GOT3 (cell line): ENCODE measurements at regions not wholly inside any gene's neighbourhood (a gene's known extent, or its start where the extent isn't known, plus 50 kb on each side); places are given as distances from the start of the nearest gene placed in this dataset.

Source experiments
- DNase-seq: peaks from one replicate; lab custom pipeline; 2025; ENCODE audit warnings: mixed read lengths; lab: John Stamatoyannopoulos, UW

DNA sequence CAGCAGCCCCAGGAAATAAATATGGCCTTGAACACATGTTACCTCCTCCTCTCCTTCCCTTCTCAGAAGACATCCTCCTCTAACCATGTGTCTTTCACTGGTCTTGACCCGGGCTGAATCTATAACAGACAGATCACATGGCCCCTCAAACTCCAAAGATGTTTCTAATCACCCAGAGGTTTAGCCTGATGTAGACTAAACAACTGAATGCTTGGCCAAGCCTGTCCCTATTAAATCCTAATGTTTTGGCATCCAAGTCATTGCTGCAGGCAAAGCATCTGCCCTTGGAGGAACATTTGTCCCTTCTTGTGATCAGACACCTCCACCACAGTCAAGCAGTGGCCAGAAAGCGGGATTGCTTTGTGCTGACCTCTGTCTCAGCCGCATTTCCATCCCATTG, 65.5 kb downstream of the ANKRD60 start:
- DNase-seq: no peak

DNA sequence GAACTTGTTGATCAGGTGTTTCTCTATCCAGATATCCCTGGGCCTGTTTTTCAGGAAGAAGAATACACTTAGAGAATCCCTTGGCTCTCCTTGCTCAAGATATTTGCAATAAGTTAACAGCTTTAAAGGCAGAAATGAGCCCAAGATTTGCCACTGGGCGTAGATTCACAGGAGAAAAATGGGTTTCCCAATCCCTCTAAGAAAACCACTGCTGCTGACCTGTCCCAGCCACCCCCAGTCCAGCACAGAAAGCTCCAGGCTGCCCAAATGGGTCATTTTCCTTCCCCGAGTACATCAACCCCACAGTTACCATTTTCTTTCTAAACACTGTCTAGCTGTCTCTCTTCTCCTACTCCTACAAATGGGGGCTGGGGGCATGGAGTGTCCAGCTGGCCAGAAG, 67.3 kb downstream of the ANKRD60 start:
- no peak for DNase-seq

DNA sequence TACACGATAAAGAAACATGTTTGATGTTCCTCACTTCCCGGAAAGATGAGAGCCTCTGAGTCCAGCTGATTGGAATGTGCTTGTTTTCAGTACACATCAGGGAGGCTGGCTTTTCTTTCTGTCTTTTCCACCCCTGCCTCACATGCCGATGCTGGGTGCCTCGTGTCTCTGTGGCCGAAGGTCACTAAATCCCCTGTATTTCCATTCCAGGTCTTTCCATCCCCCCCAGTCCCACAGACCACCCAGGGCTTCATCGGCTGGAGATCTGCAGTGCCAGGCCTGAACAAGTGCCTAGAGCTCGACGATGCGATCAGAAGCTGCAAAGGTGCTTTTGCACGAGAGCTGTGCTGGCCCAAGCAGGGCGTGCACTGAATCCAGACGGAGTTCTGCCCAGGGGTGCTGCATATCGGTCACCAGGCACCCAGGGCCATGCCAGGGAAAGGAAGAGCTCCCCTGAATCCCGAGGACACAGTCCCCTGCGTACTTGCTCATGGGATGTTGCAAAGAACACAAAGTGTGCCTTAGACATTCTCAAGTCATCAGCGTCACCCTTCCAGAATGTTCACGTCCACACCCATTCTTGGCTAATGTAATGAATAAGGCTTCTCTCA, 67.9 kb downstream of the ANKRD60 start:
- no peak for DNase-seq

DNA sequence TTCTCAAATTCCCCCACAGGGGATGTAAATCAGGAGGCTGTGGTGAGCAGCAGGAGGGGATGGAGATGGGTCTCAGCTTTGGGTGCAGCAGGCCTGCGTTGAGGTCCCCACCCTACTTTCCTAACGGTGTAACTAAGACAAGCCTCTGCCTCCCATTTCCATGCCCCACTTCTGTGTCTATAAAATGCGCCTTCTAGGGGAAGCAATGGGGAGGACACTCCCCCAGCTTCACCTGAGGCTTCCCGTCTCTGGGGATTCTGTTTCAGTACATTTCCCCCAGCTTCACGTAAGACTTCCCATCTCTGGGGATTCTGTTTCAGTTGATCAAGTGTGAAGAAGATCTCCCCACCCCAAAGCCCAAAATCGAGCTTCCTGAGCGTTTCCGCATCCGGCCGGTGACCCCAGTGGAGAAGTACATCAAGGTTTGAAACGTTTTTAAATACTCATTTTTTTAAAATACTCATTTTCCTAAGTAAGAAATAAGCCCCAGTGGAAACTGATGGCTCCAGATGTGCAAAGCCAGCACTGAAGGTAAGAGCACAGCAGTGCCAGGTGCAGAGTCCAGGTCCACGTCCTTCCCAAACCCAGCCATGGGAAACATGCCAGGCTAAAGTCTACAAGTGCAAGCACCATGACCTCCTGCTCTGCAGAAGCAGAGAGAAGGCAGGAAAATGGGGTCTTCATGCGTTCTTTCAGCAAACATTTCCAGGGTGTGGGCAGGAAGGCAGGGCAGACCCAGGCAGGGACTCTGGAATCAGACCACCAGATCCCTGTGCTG, 73.1 kb downstream of the ANKRD60 start:
- DNase-seq: no peak

DNA sequence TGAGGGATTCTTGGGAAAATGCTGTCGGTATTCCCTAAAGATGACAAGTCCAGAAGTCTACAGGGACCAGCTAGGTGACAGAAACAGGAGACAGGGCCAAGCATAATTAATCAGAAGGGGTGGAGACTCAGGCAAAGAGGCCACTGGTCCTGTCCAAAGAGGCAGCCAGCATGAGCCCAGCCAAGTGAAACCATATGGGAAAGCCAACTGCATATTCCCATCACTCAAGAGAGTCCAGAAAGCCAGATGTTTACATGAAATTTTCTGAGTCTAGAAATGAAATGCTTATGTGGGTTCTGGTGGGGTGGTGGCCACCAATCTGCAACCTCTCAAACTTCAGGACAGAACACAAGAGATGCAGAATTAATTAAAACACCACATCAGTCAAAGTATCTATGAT, 74.3 kb downstream of the ANKRD60 start:
- no peak for DNase-seq

DNA sequence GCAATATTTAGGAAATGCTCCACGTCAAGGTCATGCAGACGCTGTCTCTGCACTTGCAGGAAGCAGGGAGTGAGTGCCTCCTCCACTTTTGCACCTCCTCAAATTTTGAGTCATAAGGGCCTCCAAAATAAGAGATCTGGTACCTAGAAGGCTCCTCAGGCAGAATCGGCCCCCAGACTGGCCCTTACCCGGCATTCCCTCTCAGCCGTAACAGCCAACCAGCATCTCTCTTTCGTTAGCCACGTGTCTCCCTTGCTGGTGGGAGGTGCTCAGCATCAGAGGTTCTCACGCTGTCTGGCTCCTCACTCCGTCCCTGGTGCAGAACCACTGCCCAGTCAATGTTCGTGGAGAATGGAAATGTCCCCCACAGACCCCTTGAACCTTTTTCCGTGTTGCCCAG, 75.3 kb downstream of the ANKRD60 start:
- DNase-seq: no peak

DNA sequence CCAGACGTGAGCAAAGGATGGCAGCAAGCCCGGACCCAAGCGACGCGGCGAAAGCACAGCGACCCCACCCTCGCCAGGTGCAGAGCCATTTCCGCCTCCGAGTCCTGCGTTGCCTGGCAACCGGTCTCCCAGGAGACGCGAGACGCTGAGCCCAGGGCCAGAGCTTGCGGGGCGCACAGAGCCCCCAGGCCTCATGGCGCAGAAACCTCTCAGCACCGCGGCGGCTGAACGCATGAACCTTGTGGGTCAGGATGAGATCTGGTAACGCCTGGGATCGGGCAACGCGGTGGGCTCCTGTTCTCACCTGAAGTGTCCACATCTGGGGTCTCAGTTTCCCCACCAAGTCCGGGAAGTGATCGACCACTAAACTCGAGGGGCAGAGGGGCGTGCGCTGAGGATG, 77.7 kb downstream of the ANKRD60 start:
- no peak for DNase-seq

DNA sequence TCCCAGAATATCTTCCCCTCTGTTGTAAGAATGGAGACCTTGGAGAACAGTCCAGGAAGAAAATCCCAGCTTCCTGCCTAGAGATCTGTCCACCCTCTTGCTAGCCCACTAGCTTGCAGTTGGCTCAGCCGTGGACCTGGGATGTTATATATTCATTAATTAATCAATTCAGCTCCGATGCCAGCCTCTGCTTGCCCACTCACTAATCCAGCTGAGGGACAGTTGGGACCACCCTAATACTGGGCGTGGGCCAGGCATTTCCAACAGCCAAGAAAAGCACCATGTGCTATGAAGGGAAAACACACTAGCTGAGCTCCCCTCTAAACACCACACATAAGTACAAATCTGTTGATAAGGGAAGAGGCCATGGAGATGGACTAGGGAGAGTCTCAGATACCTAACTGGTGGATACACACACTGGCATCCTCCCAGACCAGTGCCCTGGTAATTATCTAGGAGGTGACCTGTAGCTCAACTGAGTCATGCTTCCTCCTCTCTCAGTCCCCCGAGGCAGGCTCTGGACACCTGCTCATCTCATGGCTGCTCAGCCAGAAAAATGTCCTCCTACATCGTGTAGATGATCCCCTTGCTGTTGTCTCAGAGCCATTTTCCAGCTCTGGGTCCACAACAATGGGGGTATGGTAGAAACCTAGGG, 78.9 kb downstream of the ANKRD60 start:
- no peak for DNase-seq

DNA sequence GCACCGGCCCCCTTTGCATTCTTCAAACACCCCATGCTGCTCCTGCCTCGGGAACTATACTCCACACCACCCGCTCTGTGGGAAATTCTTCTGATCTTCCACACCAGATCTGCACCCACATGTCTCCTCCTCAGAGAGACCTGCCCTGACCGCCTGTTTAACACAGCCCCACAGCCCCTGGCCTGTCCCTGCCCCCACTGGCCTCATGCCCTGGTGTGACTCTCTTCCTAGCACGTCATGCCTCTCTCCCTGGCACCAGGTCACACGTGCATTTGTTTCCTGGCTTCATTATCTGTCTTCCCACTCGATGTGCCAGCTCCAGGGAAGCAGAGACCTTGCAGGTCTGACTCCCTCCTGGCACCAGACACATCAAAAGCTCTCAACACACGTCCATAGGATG, 79.6 kb downstream of the ANKRD60 start:
- no peak for DNase-seq

DNA sequence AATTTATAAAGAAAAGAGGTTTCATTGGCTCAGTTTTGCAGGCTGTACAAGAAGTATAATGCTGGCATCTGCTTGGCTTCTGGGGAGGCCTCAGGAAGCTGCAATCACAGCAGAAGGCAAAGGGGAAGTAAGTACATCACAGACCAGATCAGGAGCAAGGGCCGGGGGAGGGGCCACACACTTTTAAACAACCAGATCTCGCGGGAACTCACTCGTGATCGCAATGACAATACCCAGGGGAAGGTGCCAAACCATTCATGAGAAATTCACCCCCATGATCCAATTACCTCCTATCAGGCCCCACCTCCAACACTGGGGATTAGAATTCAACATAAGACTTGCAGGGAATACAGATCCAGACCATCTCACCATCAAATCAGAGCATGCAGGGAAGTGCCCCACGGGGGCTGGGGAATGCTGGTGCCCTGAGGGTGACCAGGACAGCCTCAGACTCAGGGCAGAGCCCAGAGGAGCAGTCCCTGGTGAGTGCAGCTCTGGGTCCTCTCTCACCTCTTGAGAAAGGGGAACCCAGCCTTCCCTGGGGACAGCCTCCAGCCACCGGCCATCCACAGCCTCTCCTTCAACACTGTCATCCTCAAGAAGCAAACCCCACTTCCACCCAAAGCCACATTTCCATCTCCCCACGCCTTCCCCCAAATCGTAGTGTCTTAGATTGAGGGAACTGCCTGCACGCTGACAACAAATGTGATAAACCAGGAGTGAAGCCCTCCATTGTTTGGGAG, 80.7 kb downstream of the ANKRD60 start:
- DNase-seq: no peak

DNA sequence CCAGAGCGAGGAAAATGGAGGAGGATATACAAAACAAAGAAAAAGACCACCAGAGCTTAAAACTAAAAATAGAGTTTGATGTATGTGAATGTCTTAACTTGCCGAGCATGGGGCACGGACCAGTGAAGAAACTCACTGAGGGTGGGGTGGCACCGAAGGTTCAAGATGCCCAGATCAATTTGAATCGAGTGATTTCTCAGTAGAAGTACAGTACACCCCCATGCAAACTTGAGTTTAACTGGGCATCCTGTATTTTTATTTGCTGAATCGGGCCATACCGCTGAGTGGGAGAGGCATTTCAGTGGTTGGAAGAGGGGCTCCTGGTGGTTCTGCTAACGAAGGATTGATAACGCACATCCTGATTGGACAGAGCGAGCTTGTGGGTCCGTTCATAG, 81.7 kb downstream of the ANKRD60 start:
- no peak for DNase-seq

DNA sequence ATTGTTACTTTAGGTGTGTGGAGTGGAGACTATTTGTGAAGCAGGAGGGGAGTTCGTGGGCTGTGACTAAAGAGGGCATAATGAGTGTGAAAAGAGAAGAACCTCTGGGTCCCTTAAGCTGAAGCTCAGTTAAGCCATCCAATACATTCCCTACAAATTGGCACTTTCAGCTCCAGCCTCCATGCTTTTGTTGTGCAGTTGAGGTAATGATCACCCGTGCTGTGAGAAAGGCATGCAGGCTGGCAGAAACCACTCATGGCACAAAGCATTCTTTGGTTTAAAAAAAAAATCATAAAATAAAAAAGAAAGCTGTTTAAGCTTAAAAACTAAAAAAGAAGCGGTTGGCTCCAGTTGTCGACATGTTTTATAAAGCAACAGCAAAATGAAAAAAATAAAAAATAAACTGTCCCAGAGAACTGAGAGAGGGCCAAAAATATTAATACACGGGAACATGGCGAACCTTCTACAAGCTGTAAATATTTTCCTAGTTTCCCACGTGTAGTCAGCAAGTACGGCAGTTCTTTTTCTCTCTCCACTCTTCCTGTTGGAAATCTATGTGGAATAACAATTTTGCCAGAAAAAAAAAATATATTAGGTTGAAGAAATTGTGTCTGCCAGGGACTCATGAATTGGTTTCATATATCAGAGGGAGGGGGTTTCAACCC, 82.2 kb downstream of the ANKRD60 start:
- DNase-seq: no peak

DNA sequence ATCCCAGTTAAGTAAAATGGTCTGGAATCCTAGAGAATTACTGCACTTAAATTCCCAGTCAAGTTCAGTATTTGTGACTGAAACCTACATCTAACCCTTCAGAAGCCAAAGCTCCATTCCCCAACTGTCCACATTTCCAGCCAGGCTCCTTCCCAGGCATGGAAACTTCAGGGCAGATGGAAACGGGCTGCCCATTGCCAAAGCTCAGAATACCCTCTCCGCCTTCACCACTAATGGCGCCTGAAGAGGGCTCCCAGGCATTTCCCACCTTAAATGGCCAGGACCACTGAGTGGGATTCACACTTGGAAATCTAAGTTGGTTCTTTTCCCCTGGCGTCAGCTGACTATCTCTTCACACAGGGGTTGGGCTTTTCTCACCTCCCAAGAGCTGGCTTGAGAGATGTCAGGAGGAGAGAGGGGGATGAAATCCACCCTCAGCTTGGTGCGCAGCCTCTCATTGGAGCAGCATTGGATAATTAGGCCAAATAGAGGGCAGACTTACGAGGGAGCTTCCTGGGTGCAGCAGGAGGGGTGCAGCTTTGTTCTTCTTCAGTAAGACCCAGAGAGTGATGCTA, 82.9 kb downstream of the ANKRD60 start:
- no peak for DNase-seq

DNA sequence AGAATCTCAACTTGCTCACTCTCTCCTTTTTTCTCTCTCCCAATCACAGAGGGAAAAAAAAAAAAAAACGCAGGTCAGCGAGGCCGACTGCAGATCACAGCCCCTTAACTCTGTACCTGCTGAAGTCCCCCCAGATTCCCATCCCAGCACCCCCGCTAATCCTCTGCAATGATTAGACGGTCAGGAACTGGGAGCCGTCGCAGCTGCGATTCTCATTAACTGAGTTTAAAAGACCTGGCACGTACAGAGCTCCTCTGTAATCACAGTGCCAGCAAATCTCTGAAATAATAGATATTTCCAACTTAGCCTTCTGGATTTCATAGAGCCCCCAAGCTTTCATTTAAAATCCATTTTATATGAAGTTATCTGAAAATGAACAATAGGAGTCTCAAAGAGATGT, 84.4 kb downstream of the ANKRD60 start:
- no peak for DNase-seq

DNA sequence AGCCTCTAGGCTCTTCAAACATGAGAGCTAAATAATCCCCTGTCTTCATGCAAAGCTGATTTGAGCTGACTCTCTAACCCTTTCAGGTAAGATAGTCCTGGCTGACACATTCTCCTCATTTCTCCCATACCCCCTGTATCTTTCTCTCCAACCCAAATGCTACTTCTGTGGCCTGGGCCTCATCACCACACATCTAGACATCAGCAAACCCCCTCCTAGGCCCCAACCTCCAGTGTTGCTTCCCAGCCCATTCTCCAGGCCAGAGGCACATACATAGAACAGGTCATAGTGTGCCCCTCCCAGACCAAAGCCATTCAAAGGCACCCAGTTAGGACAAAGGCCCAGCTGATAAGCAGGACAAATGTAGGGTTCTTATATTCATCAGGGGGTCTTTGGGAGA, 84.9 kb downstream of the ANKRD60 start:
- no peak for DNase-seq

DNA sequence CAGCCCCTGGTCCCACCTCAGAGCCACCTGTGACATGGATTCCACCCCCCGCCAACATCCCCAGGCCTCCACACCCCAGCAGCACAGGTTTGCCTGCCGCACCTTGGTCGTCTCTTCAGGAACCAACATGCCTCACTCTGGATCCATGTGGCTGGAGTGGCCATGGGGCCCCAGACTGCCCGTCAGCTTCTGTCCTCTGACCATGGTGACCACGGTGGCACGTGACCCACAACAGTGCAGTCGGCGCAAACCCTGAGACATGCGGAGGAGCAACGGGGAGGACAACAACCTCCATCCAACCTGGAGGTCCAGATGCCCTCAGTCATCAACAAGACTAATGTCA, 85.6 kb downstream of the ANKRD60 start:
- no peak for DNase-seq

DNA sequence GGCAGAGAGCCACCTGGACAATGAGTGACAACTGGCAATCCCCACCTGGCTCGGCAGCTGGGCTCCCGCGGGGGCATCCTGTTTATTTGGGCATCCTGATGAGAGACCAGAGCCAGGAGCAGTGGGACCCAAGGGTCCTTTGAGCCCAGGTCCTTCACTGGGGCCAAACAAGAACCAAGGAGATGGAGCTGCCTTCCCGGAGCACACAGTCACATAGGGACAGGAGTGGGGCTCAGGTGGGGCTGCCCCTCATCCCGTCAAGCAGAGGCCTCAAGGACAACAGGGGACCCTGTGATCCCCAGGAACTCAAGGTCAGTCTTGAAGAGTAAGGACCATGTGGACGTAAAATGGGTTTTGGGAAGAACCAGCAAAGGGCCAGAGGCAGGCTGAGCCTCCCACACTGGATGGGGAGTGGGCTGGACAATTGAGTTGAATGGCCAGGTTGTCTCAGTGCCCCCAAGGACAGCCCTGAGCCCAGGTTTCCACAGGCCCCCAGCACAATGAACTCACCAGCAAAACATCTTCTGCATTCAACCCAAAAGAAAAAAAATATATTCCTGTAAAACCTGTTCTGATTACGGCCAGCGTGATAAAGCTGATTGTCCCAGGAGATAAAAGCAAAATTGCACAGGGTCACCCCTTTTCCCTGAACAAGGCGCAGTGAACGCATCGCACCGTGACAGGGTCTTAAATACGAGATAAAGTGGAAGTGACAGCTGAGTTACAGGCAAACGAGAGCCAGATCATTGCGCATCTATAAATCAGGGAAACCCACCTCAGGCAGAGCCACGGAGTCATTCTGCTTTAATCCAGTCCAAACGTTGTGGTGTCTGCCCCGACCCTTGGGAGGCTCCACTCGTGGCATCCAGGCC, 86.2 kb downstream of the ANKRD60 start:
- DNase-seq: no peak

DNA sequence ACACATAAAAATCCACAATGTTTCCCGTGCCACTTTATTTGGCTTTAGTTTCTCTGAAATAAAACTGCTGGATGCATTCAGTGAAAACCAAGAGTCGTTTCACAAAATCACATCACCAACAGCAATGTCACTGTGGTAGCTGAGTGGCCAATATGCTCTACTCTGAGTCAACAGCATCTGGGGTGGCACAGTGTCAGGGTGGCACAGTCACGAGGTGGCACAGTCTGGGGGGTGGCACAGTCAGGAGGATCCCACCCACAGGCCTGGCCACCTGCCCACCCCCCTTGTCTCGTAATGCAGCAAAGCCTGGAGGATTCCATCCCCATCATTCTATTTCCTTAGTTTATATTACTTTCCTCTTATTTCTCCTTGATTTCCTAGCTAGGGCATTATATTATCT, 87.0 kb downstream of the ANKRD60 start:
- DNase-seq: no peak

DNA sequence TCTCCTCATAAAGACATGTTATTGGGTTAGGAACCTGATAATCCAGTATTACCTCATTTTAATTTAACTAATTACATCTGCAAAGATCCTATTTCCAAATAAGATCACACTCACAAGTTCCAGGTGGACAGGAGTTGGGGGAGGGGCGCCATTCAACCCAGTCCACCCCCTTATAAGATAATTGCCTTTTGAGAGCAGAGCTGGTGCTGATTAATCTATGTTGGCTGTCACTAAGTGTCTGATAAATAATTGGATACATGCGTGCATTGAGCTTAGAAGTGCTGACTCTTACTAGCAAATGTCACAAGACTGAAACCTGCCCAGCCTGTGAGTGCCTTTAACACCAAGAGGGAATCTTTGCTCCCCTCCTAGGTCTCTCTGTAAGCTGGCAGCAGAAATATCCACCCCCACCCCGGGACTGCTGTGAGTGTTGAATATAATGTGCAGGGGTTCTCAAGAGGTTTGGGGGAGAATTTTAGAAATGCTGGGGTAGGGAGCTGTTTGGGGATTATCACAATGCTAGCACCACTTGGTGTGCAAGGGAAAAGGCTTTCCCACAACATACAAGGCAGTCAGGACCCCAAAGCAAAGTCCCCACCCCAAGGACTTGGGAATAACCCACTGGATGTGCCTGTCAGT, 87.5 kb downstream of the ANKRD60 start:
- no peak for DNase-seq
